H1 (cell line): ENCODE measurements at regions not wholly inside any gene's neighbourhood (a gene's known extent, or its start where the extent isn't known, plus 50 kb on each side); places are given as distances from the start of the nearest gene placed in this dataset.

Experiments used
- CTCF ChIA-PET: fragments of 300-600 bp; sonication (Branson Sonifier 250); formaldehyde crosslinking; loops from one replicate; lab custom pipeline; 2021; ENCODE audit not compliant: partially characterized antibody; lab: Charles Lee
- POLR2A ChIA-PET: fragments of 300-600 bp; sonication (Branson Sonifier 250); formaldehyde crosslinking; loops from one replicate; lab custom pipeline; 2021; ENCODE audit warnings: inconsistent platforms; ENCODE audit not compliant: partially characterized antibody; lab: Charles Lee
- DNase-seq, 2 experiments: peaks; one replicate each; pipeline versions ENCODE4 v3.0.0 to v3.0.0-alpha.2; 2010 to 2022; ENCODE audit warnings: low spot score in 2 of 2, low read depth in 1 of 2, mixed read lengths in 1 of 2
- FAIRE-seq: peaks from 2 replicates; lab custom pipeline; 2011; peaks lifted over from hg19 to GRCh38; lab: Jason Lieb, UNC
- H2AFZ ChIP-seq: 2 replicates; pipeline ENCODE4 v1.8.1; 2012; ENCODE audit warnings: low read length, inconsistent platforms
- H2AK5ac ChIP-seq: 2 replicates; pipeline ENCODE4 v1.6.1; 2013; ENCODE audit warnings: low read depth, low read length
- H2BK120ac ChIP-seq: replicated peaks from 2 replicates; pipeline ENCODE3; 2013; ENCODE audit warnings: low read depth, low read length, inconsistent platforms
- H2BK12ac ChIP-seq: 2 replicates; pipeline ENCODE4 v1.6.1; 2013; ENCODE audit warnings: low read depth, low read length
- H2BK15ac ChIP-seq: 2 replicates; pipeline ENCODE4 v1.6.1; 2013; ENCODE audit warnings: low read length
- H2BK20ac ChIP-seq: 2 replicates; pipeline ENCODE4 v1.6.1; 2013; ENCODE audit warnings: low read length
- H2BK5ac ChIP-seq: 2 replicates; pipeline ENCODE4 v1.6.1; 2013; ENCODE audit warnings: low read depth, low read length
- H3K14ac ChIP-seq: 2 replicates; pipeline ENCODE4 v1.6.1; 2013; ENCODE audit warnings: inconsistent platforms; ENCODE audit not compliant: insufficient read length
- H3K18ac ChIP-seq: 2 replicates; pipeline ENCODE4 v1.6.1; 2013; ENCODE audit warnings: low read length; ENCODE audit errors: extremely low read depth
- H3K23ac ChIP-seq: 2 replicates; pipeline ENCODE4 v1.6.1; 2013; ENCODE audit warnings: inconsistent platforms; ENCODE audit not compliant: insufficient read length
- H3K23me2 ChIP-seq: 2 replicates; pipeline ENCODE4 v1.6.1; 2013; ENCODE audit warnings: low read depth, low read length
- H3K27ac ChIP-seq: 2 replicates; pipeline ENCODE4 v1.6.1; 2011; ENCODE audit warnings: low read depth, low read length, inconsistent platforms
- H3K27me3 ChIP-seq, 4 experiments: replicated peaks in 1 of 4; 1 replicate in 1 of 4; 2 replicates in 3 of 4; pipeline versions ENCODE4 v1.6.1 to v1.8.1; 2011 to 2013; ENCODE audit warnings: low read length in 3 of 4, mild to moderate bottlenecking in 3 of 4, inconsistent platforms in 2 of 4, mixed read lengths in 2 of 4, moderate library complexity in 1 of 4; ENCODE audit not compliant: control insufficient read depth in 3 of 4, insufficient read depth in 3 of 4; ENCODE audit errors: extremely low read depth in 1 of 4
- H3K36me3 ChIP-seq, 4 experiments: 2 replicates each; pipeline versions ENCODE4 v1.6.1 to v1.8.1; 2011 to 2013; ENCODE audit warnings: mild to moderate bottlenecking in 4 of 4, low read length in 3 of 4, moderate library complexity in 2 of 4, control low read depth in 1 of 4, inconsistent platforms in 1 of 4; ENCODE audit not compliant: insufficient read depth in 4 of 4, control insufficient read depth in 2 of 4
- H3K4ac ChIP-seq: replicated peaks from 2 replicates; pipeline ENCODE3; 2013; ENCODE audit warnings: low read length, low read depth, mixed read lengths, inconsistent platforms; ENCODE audit not compliant: insufficient read length
- H3K4me1 ChIP-seq, 4 experiments: replicated peaks in 1 of 4; 1 replicate in 1 of 4; 2 replicates in 3 of 4; pipeline versions ENCODE4 v1.6.1 to v1.8.1; 2011 to 2013; ENCODE audit warnings: low read length in 3 of 4, inconsistent platforms in 2 of 4, mixed read lengths in 1 of 4; ENCODE audit not compliant: insufficient read depth in 4 of 4, control insufficient read depth in 3 of 4
- H3K4me2 ChIP-seq, 2 experiments: 2 replicates each; pipeline versions ENCODE4 v1.6.1 to v1.8.1; 2011 to 2013; ENCODE audit warnings: low read depth in 2 of 2, low read length in 2 of 2, control low read depth in 1 of 2, inconsistent platforms in 1 of 2, mild to moderate bottlenecking in 1 of 2; ENCODE audit not compliant: insufficient read depth in 1 of 2
- H3K4me3 ChIP-seq, 4 experiments: fragments of 200-600, 300-600 bp in 1 of 4; sonication (generic), shearing (Covaris generic), sonication (Bioruptor Twin) in 1 of 4; 2 replicates each; pipeline versions ENCODE4 v1.5.1 to v1.8.1; 2011 to 2016; ENCODE audit warnings: low read length in 4 of 4, low read depth in 3 of 4, control low read depth in 2 of 4, inconsistent platforms in 2 of 4, mild to moderate bottlenecking in 2 of 4, mixed read lengths in 1 of 4, moderate library complexity in 1 of 4; ENCODE audit not compliant: insufficient read depth in 2 of 4; ENCODE audit errors: extremely low read depth in 1 of 4
- H3K56ac ChIP-seq: replicated peaks from 2 replicates; pipeline ENCODE3; 2013; ENCODE audit warnings: low read depth, mild to moderate bottlenecking, mixed read lengths, low read length, inconsistent platforms; ENCODE audit not compliant: insufficient read length
- H3K79me1 ChIP-seq: 2 replicates; pipeline ENCODE4 v1.6.1; 2013; ENCODE audit warnings: low read depth, low read length, control low read depth
- H3K79me2 ChIP-seq, 2 experiments: 2 replicates each; pipeline versions ENCODE4 v1.6.1 to v1.8.1; 2012 to 2013; ENCODE audit warnings: low read length in 2 of 2, mild to moderate bottlenecking in 2 of 2, inconsistent platforms in 1 of 2; ENCODE audit not compliant: insufficient read depth in 2 of 2, control insufficient read depth in 1 of 2
- H3K9ac ChIP-seq, 4 experiments: replicated peaks in 1 of 4; 1 replicate in 1 of 4; 2 replicates in 3 of 4; pipeline versions ENCODE4 v1.6.1 to v1.8.1; 2011 to 2013; ENCODE audit warnings: low read depth in 3 of 4, low read length in 3 of 4, control low read depth in 2 of 4, mild to moderate bottlenecking in 2 of 4, moderate library complexity in 2 of 4, inconsistent platforms in 1 of 4; ENCODE audit errors: extremely low read depth in 1 of 4
- H3K9me3 ChIP-seq, 2 experiments: 2 replicates each; pipeline versions ENCODE4 v1.6.1 to v1.8.1; 2012 to 2013; ENCODE audit warnings: mild to moderate bottlenecking in 2 of 2, moderate library complexity in 2 of 2, control low read depth in 1 of 2, inconsistent platforms in 1 of 2, low read depth in 1 of 2, low read length in 1 of 2, mixed read lengths in 1 of 2; ENCODE audit not compliant: insufficient read depth in 2 of 2
- H4K20me1 ChIP-seq, 2 experiments: replicated peaks in 1 of 2; 2 replicates each; pipeline versions ENCODE3 to v1.8.1; 2011 to 2013; ENCODE audit warnings: inconsistent platforms in 2 of 2, low read length in 2 of 2, mild to moderate bottlenecking in 1 of 2; ENCODE audit not compliant: insufficient read depth in 2 of 2, control insufficient read depth in 1 of 2
- H4K5ac ChIP-seq: 2 replicates; pipeline ENCODE4 v1.6.1; 2013; ENCODE audit warnings: low read length, low read depth, mixed read lengths, inconsistent platforms; ENCODE audit not compliant: insufficient read length
- H4K8ac ChIP-seq: 2 replicates; pipeline ENCODE4 v1.8.0; 2013; ENCODE audit warnings: mild to moderate bottlenecking, moderate library complexity, low read length, inconsistent platforms; ENCODE audit not compliant: insufficient read depth; ENCODE audit errors: extremely low read depth
- H4K91ac ChIP-seq: replicated peaks from 2 replicates; pipeline ENCODE3; 2013; ENCODE audit warnings: low read length, mixed read lengths, inconsistent platforms; ENCODE audit not compliant: insufficient read length
- ASH2L ChIP-seq: fragments of 200-600, 300-600 bp; sonication (generic); IDR thresholded peaks from one replicate; pipeline ENCODE4 v1.7.1; 2017; ENCODE audit warnings: low read length
- BCL11A ChIP-seq, 2 experiments: IDR thresholded peaks; one replicate each; pipeline ENCODE4 v1.6.1; 2011; ENCODE audit warnings: low read depth in 2 of 2, low read length in 2 of 2, mild to moderate bottlenecking in 2 of 2
- BRCA1 ChIP-seq: IDR thresholded peaks from 2 replicates; pipeline ENCODE4 v1.6.1; 2012; ENCODE audit warnings: low read depth, low read length, improper control_type of control experiment
- GABPA ChIP-seq: IDR thresholded peaks from 2 replicates; pipeline ENCODE4 v1.6.1; 2011; ENCODE audit warnings: mild to moderate bottlenecking, low read length, moderate library complexity, borderline replicate concordance; ENCODE audit not compliant: insufficient read depth
- HDAC2 ChIP-seq, 2 experiments: fragments of 300-600 bp in 1 of 2; sonication (generic) in 1 of 2; IDR thresholded peaks; 2 replicates each; pipeline ENCODE4 v1.6.1; 2011 to 2012; ENCODE audit warnings: low read depth in 2 of 2, low read length in 2 of 2, mild to moderate bottlenecking in 2 of 2, moderate library complexity in 2 of 2, borderline replicate concordance in 1 of 2, inconsistent platforms in 1 of 2
- KDM1A ChIP-seq: fragments of 200-600, 300-600 bp; sonication (generic); IDR thresholded peaks from 2 replicates; pipeline ENCODE4 v1.7.1; 2016; ENCODE audit warnings: mild to moderate bottlenecking, low read length, borderline replicate concordance
- KDM5A ChIP-seq: fragments of 200-600 bp; IDR thresholded peaks from 2 replicates; pipeline ENCODE4 v1.7.1; 2012; ENCODE audit warnings: mild to moderate bottlenecking, low read length, inconsistent platforms, mixed read lengths
- RAD21 ChIP-seq, 2 experiments: IDR thresholded peaks in 1 of 2; conservative IDR thresholded peaks in 1 of 2; 2 replicates each; pipeline ENCODE4 v1.6.1; 2011; ENCODE audit warnings: low read depth in 2 of 2, low read length in 2 of 2, improper control_type of control experiment in 1 of 2, inconsistent platforms in 1 of 2, mild to moderate bottlenecking in 1 of 2, moderate library complexity in 1 of 2
- TCF12 ChIP-seq: IDR thresholded peaks from 2 replicates; pipeline ENCODE4 v1.6.1; 2011; ENCODE audit warnings: low read depth, mild to moderate bottlenecking, low read length
- WGBS, 2 experiments: shearing (Covaris generic) in 1 of 2; methylation state at CpG; one replicate each; pipeline versions ENCODE4 v1.1.6 to v1.1.7; 2013 to 2015; ENCODE audit warnings: low lambda C conversion rate in 2 of 2, mixed read lengths in 2 of 2, inconsistent platforms in 1 of 2, low coverage in 1 of 2, missing lambda C conversion rate in 1 of 2; ENCODE audit not compliant: insufficient replicate concordance in 2 of 2, insufficient coverage in 1 of 2, insufficient read length in 1 of 2; ENCODE audit errors: extremely low coverage in 1 of 2, missing lambda C conversion rate in 1 of 2; 5-methylcytosine and 5-hydroxymethylcytosine counted together
- TF ChIP-seq, protein P1 (sequence below), 3 experiments: IDR thresholded peaks; 1 replicate in 2 of 3; 2 replicates in 1 of 3; pipeline versions ENCODE4 v1.5.1 to v1.6.1; 2011; ENCODE audit warnings: low read length in 3 of 3, mild to moderate bottlenecking in 3 of 3, inconsistent platforms in 2 of 3, low read depth in 1 of 3, moderate library complexity in 1 of 3; ENCODE audit not compliant: insufficient read depth in 1 of 3; ENCODE audit errors: control extremely low read depth in 1 of 3

- Histone ChIP-seq H3K23me2 (no peaks in the 10 kb centered on the region), H3K23ac (no peak overlapping the region), H2BK20ac (no peak overlapping the region), H2AFZ (no peak overlapping the region), H4K5ac (no peak overlapping the region), H3K27me3 (no peaks in the 10 kb centered on the region), H3K79me1 (no peaks in the 10 kb centered on the region), H3K4ac (no peak overlapping the region), H3K4me1 (no peaks in the 10 kb centered on the region), H3K79me2 (no peaks in the 10 kb centered on the region), H4K20me1 (no peaks in the 10 kb centered on the region), H3K9ac (no peak overlapping the region), H3K56ac (no peak overlapping the region), H3K27ac (no peak overlapping the region), H4K8ac (no peak overlapping the region), H3K18ac (no peak overlapping the region), H4K91ac (no peak overlapping the region), H2BK15ac (no peak overlapping the region), H3K36me3 (no peaks in the 10 kb centered on the region), H3K4me2 (no peak overlapping the region), H2BK12ac (no peak overlapping the region), H2BK120ac (no peak overlapping the region), H3K9me3 (no peaks in the 10 kb centered on the region), H3K4me3 (no peak overlapping the region), H3K14ac (no peak overlapping the region), H2AK5ac (no peak overlapping the region), H2BK5ac (no peak overlapping the region)
- DNase-seq: no peak
- FAIRE-seq: peak; percentile 45
- POLR2A ChIA-PET: no interaction called here
- CTCF ChIA-PET: interaction anchor here (1.0 kb wide), 1 partner anchor 8 kb away, joined by 3 read pairs; no protein-coding TSS in a partner anchor
- 79% methylated on average over 4 of the region's 4 CpGs; no CpG with 5 or more reads in 1 of the 2 experiments for WGBS, 2 experiments
- no peak for TF ChIP-seq GABPA
- no peak for TF ChIP-seq TCF12
- TF ChIP-seq RAD21 (IDR thresholded peaks at IDR 0.05 in 1 of 2, conservative IDR thresholded peaks at IDR 0.05 in 1 of 2; ENCODE audit: low read depth in 2 of 2, low read length in 2 of 2): no peak
- no peak for TF ChIP-seq ASH2L
- TF ChIP-seq KDM1A: no peak
- TF ChIP-seq, protein P1, sequence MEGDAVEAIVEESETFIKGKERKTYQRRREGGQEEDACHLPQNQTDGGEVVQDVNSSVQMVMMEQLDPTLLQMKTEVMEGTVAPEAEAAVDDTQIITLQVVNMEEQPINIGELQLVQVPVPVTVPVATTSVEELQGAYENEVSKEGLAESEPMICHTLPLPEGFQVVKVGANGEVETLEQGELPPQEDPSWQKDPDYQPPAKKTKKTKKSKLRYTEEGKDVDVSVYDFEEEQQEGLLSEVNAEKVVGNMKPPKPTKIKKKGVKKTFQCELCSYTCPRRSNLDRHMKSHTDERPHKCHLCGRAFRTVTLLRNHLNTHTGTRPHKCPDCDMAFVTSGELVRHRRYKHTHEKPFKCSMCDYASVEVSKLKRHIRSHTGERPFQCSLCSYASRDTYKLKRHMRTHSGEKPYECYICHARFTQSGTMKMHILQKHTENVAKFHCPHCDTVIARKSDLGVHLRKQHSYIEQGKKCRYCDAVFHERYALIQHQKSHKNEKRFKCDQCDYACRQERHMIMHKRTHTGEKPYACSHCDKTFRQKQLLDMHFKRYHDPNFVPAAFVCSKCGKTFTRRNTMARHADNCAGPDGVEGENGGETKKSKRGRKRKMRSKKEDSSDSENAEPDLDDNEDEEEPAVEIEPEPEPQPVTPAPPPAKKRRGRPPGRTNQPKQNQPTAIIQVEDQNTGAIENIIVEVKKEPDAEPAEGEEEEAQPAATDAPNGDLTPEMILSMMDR (IDR thresholded peaks at IDR 0.05; ENCODE audit: control extremely low read depth in 1 of 3, insufficient read depth in 1 of 3, low read depth in 1 of 3, low read length in 3 of 3): no peak
- TF ChIP-seq KDM5A: no peak
- TF ChIP-seq BRCA1: no peak
- no peak for TF ChIP-seq HDAC2 (IDR thresholded peaks at IDR 0.05; ENCODE audit: borderline replicate concordance in 1 of 2, low read depth in 2 of 2, low read length in 2 of 2)
- TF ChIP-seq BCL11A (IDR thresholded peaks at IDR 0.05; ENCODE audit: low read depth in 2 of 2, low read length in 2 of 2): no peak
Measured at GRCh38 chr3:182067423-182067822, 355.7 kb downstream of the SOX2 start.
